ENCODE measurements at regions not wholly inside any gene's neighbourhood (a gene's known extent, or its start where the extent isn't known, plus 50 kb on each side); places are given as distances from the start of the nearest gene placed in this dataset.

DNA sequence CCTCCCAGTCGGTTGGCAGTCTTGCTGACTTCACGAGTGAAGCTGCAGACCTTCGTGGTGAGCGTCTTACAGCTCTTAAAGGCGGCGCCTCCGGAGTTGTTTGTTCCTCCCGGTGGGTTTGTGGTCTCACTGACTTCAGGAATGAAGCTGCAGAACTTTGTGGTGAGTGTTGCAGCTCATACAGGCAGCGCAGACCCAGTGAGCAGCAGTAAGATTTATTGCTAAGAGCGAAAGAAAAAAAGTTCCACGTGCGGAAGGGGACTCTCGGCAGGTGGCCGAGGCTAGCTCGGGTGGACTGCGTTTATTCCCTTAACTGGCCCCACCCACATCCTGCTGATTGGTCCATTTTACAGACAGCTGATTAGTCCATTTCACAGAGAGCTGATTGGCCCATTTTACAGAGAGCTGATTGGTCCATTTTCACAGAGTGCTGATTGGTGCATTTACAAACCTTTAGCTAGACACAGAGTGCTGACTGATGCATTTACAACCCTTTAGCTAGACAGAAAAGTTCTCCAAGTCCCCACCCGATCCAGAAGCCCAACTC is 240.3 kb downstream of the LRATD1 start:
- TF ChIP-seq, protein P1, sequence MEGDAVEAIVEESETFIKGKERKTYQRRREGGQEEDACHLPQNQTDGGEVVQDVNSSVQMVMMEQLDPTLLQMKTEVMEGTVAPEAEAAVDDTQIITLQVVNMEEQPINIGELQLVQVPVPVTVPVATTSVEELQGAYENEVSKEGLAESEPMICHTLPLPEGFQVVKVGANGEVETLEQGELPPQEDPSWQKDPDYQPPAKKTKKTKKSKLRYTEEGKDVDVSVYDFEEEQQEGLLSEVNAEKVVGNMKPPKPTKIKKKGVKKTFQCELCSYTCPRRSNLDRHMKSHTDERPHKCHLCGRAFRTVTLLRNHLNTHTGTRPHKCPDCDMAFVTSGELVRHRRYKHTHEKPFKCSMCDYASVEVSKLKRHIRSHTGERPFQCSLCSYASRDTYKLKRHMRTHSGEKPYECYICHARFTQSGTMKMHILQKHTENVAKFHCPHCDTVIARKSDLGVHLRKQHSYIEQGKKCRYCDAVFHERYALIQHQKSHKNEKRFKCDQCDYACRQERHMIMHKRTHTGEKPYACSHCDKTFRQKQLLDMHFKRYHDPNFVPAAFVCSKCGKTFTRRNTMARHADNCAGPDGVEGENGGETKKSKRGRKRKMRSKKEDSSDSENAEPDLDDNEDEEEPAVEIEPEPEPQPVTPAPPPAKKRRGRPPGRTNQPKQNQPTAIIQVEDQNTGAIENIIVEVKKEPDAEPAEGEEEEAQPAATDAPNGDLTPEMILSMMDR (conservative IDR thresholded peaks at IDR 0.05; ENCODE audit: low read depth, low read length) = no peak
- TF ChIP-seq EZH2 (IDR thresholded peaks at IDR 0.05; ENCODE audit: low read length, unreplicated experiment) (no peak), EZH2phosphoT487 (IDR thresholded peaks at IDR 0.05; ENCODE audit: borderline replicate concordance, low read length) (no peak)

Measured in PC-3 (cell line).